Fibroblast of skin of left quadriceps (primary cell): ENCODE measurements at regions not wholly inside any gene's neighbourhood (a gene's known extent, or its start where the extent isn't known, plus 50 kb on each side); places are given as distances from the start of the nearest gene placed in this dataset.

Source experiments
- DNase-seq, 2 experiments: peaks; one replicate each; pipeline ENCODE4 v3.0.0-alpha.2; 2013; ENCODE audit warnings: low read depth in 2 of 2

GRCh38 chr4:120977435-120977997 lies 55.0 kb upstream of the PRDM5 start:
- DNase-seq: peak; percentile 23 to 34

GRCh38 chr4:120973207-120973606 lies 50.7 kb upstream of the PRDM5 start:
- DNase-seq: no peak
